Inferior parietal cortex (tissue), 1 donor: ENCODE measurements at regions not wholly inside any gene's neighbourhood (a gene's known extent, or its start where the extent isn't known, plus 50 kb on each side); places are given as distances from the start of the nearest gene placed in this dataset.

Experiments used
- DNase-seq: peaks from one replicate; pipeline ENCODE4 v3.0.0-alpha.2; 2016; ENCODE audit errors: extremely low spot score

DNA sequence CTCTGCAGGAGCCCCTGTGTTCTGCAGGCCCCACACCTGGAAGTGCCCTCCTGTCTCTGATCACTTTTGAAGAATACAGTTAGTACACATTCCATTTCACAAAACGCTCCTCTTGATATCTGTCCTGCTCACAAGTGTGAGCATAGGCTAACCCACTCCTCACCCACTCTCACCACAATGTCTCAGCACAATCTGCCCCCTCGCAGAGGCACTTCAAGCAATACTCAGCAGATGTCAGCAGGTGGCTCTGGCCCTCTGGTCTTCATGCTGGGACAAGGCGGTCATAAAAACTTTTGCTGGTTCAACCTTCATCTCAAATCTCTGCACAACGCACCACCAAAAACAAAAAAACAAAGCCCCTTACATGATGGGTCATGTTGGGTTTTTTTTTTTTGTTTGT, 671.2 kb downstream of the MATN1 start:
- no peak for DNase-seq

DNA sequence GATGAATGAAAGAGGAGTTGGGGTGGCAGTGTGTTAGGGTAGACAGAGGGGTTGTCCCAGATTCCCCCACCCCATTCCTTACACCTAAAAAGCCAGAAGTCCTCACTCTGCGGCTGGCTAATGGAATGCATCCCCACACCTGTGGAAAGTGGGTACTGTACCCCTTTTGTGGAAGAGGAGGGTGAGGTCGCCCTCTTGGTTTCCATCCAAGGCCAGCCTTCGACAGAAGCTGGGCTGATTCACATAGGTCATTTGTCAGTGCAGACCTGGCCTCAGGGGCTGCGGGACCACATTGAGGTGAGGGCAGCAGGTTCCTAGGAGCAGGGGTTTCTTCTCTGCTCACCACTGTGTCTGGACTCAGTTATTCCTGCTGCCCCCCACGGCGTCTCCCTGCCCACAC, 671.6 kb downstream of the MATN1 start:
- DNase-seq, result no peak

DNA sequence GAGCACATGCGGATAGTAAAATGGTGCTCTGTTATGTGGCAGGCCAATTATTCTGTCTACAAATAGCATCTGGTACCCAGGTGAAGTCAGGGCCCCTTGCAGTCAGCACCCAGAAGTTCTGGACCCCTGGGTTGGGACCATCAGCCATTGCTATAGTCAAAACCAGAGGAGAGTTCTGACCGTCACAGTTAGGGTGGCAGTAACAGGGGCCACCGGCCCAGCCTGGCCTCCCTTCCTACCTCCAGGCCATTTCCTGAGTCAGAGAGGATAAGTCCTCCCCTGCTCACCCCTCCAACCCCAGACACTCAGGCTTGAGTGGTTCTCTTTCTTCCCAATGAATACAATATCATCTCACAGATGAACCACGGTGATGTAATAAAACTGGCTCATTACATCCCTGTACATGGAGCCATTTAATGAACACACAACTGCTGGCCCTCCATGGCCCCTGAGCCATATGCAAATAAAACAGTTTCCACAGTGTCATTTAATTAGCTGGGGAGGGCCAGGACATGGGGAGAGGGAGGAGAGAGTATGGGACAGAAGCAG, 673.6 kb downstream of the MATN1 start:
- no peak for DNase-seq

DNA sequence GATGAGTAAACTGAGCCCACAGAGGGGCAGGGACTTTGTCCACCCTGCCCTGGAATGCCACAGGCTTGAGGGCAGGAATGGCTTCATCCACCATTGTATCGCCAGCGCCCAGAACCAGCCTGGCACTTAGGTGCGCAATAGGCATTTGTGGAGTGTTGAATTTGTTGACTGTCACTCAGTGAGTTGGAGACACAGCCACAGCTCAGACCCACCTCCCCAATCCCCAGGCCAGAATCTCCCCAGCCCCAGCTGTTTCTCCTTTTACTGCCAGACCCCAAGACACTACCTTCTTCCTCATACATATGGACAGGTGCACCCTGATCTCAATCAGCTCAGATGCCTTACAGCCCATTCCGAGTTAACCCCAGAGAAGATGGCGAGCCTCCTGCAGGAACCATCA, 674.5 kb downstream of the MATN1 start:
- DNase-seq, result no peak

DNA sequence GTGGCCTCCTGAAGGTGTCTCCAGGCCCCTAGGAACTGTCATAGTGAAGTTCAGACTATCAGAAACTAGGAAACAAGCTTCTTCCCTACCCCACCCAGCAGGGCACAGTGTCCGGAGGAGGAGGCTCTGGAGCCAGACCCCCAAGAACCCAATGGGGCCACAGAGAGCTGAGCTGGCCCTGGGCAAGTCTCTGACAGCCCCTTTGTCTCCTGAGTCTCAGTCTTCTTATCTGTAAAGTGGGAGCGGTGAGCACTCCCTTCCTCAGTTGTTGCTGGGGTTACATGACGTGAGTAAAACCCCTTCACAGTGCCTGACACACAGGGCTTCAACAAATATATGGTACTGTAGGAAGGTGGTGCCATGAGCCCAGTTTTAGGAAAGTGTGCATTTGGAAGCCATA, 675.8 kb downstream of the MATN1 start:
- DNase-seq, result no peak

DNA sequence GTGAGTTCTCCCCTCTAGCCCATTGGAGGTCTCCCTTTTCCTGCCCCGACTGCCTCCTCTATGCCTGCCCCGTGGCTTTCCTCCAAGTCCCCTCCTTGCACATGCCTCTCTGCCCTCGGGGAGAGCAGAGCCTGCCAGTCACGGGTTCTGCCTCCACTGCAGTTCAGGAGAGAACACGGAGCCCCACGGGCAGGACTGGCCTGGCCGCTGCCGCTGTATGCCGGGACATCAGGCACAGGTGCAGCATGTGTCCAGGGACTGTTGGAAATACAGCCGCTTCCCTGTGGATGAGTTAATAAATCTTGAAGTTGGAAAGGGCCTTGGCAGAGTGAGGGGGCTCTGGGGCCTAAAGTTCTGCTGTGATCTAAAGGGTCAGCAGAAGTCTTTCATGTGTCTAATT, 676.6 kb downstream of the MATN1 start:
- no peak for DNase-seq

DNA sequence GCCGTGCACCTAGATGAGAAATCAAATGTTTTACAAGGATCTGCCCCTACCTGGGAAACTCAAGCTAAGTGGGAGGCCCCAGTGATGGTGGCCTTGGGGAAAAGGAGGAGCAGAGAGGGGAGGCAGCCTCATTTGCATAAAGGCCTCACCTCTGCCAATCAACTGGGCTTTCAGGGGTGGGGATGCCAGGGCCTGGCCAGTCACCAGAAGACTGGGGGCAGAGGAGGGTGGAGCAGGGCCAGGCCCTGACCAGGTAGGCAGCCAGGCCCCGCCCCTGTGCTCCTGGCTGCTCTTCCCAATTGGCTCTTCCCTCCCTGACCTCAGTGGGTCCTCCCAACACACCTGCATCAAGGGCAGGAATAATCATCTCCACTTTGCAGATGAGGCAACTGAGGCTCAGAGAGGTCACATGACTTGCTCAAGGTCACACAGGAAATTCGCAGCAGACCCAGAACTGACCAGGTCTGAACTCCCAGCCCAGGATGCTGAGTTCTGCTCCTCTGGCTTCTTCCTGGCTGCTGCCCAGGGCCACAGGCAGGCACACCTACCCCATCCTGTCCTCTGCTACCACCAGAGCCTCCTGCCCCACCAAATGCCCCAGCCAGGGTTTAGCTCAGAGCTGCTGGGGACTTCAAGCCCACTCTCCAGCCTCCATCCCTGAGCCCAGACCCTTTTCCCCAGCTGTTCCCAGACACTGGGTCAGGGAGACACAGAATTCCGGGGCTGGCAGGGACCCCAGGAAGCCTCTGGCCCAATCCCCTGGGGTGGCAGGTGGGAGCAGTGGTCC, 677.9 kb downstream of the MATN1 start:
- DNase-seq, result no peak

DNA sequence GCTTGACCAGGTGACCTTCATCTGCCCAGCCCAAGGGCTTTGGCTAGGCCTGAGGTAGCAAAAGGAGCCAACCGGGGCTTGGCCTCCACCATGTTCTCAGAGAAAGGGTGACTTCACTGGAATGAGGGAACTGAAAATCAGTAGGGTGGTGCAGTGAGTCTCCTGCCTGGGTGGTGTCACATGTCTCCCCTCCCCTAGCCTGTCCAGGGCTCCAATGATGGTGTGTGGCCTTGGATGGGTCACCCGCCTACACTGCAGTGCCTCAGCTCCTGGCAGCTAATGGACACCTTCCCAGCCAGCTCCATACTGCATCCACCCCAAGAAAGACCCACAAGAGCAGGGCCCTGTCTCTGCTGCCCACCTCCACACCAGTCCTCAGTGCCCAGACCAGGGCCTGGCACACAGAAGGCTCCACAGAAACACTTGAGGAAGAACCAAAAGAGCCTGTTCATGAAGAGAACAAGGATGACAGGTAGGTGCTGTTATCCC, 678.7 kb downstream of the MATN1 start:
- no peak for DNase-seq

DNA sequence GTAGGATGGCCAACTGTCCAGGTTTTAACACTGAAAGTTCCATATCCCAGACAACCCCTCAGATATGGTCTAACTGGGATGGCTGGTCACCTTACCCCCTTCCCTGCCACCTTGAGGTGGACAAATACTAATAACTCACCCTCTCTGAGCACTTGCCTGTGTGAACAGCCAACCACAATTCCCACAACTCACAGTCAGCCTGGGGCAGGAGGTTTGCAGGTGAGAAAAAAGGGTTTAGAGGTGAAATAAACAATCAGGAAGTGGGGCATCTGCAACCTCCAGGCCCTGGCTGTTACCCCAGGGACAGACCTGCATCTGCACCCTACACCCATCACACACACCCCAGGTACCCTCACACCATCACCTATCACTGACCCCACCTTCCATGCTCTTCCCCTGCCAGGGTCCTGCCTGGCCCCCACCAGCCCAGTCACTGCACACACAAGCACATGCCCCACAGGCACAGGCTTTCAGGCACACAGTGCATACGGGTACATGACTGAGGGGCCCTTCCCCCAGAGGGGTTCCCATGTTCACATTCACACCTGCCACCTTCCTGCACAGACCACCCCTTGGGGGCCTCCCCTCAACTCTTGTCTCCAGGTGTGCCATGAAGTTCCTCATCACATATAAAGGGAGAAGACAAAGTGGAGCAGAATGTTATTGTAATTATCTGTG, 679.5 kb downstream of the MATN1 start:
- no peak for DNase-seq

DNA sequence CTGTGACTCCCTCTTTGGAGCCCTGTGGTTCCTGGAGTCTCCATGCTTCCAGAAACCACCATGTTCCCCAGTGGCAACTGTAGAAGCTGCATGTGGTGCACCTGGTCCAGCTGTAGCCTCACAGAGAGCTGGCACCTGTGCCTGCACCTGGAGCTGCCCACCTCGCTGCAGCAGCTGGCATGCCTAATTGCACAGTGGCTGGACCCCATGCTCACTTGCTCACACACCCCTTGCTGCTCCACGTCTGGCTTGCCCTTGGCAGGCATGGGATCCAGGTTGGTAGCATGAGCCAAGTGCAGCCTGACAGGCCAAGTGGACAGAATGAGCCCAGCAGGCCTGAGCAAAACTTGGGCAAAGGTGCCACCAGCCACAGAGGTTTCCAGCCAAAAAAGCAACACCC, 680.1 kb downstream of the MATN1 start:
- DNase-seq, result no peak

DNA sequence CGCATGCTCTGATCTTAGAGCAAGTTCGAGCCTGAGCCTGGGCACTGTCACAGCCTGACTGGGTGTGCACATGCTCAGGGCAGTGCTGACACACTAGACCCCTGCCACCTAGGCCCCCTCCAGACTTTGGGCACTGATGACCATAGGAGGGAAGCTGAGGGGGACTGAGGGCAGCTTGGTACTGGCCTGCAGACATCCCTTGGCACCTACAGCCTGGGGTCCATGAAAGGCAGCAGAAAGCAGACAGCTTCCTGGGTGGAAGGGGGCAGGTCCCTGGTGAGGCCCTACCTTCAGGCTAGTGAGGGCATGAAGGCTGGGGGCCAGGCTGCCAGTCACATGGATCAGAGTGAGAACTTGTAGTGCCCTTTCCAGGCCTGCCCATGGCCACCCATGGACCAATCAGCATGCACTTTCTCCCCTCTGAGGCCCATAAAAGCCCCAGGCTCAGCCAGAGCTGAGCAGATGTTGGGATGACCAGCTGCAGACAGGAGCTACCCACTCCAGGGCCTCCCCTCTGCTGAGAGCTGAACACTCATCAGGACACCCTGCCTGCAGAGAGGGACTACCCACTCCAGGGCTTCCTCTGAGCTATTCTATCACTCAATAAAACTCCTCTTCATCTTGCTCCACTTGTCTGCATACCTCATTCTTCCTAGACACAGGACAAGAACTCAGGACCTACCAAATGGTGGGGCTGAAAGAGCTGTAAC, 680.8 kb downstream of the MATN1 start:
- no peak for DNase-seq

DNA sequence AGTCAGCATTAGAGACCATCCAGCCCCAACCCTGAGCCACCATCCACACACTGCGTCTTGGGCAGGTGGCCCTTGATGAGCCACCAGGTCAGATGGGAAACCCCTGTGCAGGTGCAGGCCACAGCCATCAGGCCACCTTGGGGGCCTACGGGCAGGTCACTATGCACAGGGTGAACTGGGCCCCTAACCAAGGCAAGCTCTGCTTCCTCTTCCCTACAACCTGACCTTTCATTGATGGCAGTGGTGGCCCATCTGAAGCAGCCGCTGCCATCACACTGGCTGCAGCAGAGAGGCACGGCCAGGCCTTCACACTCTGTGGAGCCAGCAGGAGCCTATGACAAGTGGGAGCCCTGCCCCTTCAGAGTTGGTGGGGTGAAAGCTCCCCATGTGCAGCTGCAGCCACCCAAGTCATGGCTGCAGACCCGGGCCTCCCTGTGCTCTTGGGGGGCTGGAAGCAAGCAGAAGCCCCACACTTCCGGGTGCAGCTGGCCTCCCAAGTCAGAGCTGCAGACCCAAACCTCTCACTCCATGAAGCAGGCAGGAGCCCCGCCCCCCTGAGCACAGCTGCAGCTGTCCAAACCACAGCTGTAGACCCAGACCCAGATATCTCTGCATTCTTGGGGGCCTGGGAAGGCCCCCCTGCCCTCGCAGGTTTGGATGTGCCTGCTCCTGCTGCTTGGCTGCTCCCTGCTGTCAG, 681.5 kb downstream of the MATN1 start:
- DNase-seq, result no peak

DNA sequence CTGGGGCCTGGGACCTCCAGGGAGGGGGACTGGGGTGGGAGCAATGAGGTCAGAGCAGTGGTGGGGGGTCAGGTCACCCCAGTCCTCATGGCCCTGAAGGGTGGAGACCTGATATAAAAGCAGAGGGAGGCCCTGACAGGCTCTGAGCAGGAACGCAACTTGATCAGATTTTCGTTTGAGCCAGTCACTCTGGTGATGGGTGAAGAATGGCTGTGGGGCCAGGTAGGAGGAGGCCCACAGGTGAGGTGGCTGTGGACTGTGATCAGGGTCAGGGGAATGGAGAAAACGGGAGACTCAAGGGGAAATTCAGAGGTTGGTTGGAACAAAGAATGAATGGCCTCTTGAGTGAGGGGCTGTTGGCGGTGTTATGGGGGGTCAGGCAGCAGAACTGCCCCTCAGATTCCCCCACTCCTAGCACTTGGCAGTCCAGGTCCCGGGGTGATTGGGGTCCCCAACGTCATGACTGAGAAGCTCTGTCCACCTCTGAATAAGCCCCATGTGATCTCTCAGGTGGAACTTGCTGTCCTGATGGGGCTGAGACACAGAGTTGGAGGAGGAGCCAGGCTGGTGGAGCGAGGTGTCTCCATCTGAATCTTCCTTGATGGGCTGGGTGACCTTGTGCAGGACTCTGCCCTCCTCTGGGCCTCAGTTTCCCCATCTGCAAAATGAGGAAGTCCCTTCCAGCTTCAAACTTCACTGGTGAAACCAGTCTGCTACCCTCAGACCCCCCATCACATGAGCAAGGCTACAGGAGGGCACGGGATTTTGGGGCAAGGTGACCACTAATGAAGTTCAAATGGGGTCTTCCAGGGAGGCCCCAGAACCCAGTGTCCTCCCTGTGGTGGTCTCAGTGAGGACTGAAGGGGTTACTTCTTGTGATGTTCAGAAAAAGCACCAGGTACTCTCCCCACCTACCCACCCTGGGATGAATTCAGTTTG, 683.0 kb downstream of the MATN1 start:
- no peak for DNase-seq

DNA sequence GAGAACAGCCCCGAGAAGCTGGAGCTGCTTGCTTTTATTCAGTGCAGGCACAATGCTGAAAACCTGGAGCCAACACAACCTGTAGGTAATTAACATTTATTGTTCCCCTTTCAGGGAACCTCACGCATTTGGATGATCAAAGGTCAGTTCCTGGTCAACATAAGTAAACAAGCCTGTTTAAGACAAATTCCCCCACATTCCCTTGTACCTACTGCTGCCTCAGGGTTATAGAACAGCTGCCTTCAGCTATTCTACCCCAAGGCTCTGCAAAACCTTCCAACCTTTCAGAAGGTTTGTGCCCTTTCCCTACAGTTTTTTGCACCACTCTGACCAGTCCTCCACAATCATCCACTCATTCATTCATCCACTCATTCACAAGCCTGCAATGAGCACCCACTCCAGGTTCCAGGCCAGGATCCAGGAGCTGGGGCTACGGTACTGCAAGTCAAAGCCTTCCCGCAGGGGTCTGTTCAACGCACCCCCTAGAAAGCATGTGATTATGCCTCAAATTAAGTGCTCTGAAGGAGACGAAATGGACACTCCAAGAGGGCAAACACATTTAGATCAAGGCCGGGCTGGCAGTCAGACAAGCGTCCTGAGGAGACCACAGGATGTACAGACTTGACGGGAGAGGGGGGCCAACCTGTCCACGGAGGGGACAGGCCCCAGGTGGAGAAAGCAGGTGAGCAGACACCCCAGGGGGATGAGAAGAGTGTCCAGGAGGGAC, 683.9 kb downstream of the MATN1 start:
- DNase-seq, result no peak

DNA sequence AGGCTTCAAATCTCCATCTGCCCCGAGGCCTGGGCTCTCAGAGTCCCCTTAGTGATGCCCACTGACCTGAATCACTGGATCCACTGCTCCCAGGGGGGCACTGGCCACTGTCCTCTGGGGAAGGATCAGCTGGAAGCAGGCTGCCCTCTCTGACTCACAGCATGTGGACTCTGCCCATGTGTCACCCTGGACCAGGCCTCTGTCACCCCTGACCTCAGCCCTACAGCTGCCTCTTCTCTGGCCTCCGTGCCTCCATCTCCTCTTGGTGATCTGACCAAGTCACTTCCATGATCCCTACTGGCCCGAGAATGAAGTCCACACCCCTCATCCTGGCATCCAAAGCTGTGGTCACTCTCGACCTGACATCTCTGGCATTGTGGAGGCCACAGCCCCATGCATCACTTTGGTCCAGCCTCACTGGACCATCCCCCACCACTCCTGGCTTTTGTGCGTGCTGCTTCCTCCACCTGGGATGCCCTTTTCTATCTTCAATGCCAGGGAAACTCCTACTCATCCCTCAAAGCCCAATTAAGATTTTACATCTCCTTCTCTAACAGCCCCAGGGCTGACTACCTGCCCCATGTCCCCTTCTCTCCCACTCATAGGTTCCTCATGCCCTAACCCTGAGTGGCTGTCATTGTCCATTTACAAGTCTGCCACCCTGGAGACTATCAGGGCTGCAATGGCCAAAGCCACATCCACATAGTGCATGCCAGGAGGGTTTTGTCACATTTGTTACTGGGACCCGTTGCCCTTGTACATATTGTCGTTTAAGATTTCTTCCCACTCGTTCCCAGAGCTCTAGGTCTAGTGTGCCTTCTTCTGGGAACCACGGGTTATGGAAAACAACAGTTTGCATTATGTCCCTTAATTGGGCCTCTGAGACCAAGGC, 685.0 kb downstream of the MATN1 start:
- no peak for DNase-seq

DNA sequence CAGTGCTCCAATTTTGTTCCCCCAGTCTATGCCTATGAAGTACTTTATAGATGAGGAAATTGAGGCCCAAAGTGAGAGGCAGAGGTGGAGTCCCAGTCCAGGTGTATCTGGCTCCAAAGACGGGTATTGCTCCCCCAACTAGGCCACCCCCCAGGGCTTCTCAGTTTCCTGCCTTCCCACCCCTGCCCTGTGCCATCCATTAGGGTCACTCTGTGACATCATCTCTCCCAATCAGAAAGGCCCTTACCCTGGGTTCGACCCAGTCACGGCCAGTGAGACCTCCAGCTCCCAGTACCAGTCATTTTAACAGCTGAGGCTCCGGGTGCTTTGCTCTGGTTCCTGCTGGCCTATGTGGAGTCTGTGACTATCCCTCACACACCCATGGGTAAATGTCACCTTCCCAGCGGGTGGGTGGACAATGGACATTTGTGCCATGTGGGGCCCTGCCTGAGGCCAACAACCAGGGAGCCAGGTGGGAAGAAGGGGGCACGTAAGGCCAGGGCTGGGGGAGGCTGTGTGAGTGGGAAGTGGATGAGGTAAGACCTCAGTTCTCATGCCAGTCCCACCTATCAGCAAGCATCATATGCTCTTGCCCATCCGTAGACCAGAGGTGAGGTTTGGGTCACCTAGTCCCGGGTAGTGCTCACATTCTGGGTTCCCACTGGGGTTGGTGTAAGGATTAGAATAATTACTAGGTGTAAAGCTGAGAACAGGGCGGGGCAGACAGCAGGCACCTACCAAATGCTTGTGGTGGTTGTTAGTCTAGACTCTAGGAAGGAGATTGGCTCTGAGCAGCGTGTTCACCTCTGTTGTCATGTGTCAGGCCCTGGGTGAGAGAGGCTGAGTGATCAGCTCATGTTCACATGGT, 685.9 kb downstream of the MATN1 start:
- DNase-seq, result no peak

DNA sequence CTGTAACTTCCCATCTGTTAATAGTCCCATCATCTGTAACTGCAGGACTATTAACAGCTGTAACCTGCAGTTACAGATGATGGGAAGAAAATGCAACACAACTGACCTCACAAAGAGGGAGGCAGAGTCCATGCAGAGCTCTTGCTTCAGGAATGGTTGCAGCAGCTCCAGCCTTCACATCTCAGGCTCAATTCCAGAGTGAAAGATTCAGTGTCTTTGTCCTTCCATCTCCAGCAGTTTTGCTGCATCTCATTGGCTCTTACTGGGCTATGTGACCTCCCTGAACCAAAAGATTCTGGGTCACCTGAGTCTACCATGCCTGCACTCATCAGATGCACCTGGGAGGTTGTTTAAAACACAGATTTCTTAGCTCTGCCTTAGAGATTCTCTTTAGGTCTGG, 686.7 kb downstream of the MATN1 start:
- no peak for DNase-seq

DNA sequence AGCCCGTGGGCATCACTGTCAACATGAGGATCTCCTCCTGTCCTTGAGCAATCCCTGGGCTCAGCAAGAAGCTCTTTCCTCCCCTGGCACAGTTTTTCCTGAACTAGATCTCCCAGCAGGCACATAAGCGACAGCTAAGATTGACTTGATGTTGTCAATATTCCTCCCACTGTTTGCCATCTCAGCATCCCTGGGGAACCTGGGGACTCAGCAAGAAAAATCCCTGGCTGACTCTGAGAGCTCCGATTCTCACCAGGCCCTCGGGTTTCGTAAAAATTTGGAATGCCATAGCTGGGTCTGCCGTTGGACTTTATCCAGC, 687.2 kb downstream of the MATN1 start:
- no peak for DNase-seq
